GM21529 (cell line): ENCODE measurements at regions not wholly inside any gene's neighbourhood (a gene's known extent, or its start where the extent isn't known, plus 50 kb on each side); places are given as distances from the start of the nearest gene placed in this dataset.
A peak's percentile ranks its signal among the peaks of the same experiment; 100 is the strongest.

Source experiments
- ATAC-seq: cut with Tn5 transposase; IDR thresholded peaks from one replicate; pipeline ENCODE4 v1.9.1; 2021; ENCODE audit not compliant: unreplicated experiment

- ATAC-seq: no peak
Observed at GRCh38 chr6:156725712-156726111, 51.5 kb upstream of the ARID1B start.

GRCh38 chr6:156720691-156721685, 56.2 kb upstream of the ARID1B start:
- ATAC-seq: peak; percentile 69

GRCh38 chr6:156719720-156720563, 57.2 kb upstream of the ARID1B start:
- ATAC-seq: peak; percentile 71

- no peak for ATAC-seq
Observed at GRCh38 chr6:156719395-156719719, 57.8 kb upstream of the ARID1B start.

GRCh38 chr6:156718647-156719394, 58.4 kb upstream of the ARID1B start:
- no peak for ATAC-seq

GRCh38 chr6:156717542-156717941, 59.6 kb upstream of the ARID1B start:
- ATAC-seq: no peak

- ATAC-seq: no peak
Observed at GRCh38 chr6:156715839-156716238, 61.3 kb upstream of the ARID1B start.

GRCh38 chr6:156713548-156713947, 63.6 kb upstream of the ARID1B start:
- ATAC-seq: no peak

- ATAC-seq: no peak
Observed at GRCh38 chr6:156710479-156710878, 66.7 kb upstream of the ARID1B start.

GRCh38 chr6:156707818-156708217, 69.4 kb upstream of the ARID1B start:
- ATAC-seq: no peak

- no peak for ATAC-seq
Observed at GRCh38 chr6:156703719-156704118, 73.5 kb upstream of the ARID1B start.

GRCh38 chr6:156701966-156702365, 75.2 kb upstream of the ARID1B start:
- ATAC-seq: no peak

GRCh38 chr6:156700440-156701057, 76.6 kb upstream of the ARID1B start:
- no peak for ATAC-seq

- ATAC-seq: no peak
Observed at GRCh38 chr6:156699935-156700334, 77.2 kb upstream of the ARID1B start.

GRCh38 chr6:156699017-156699421, 78.2 kb upstream of the ARID1B start:
- peak; percentile 43 for ATAC-seq

- peak; percentile 72 for ATAC-seq
Observed at GRCh38 chr6:156698239-156699016, 78.8 kb upstream of the ARID1B start.

- peak; percentile 38 for ATAC-seq
Observed at GRCh38 chr6:156697225-156697830, 79.8 kb upstream of the ARID1B start.

GRCh38 chr6:156695742-156696141, 81.4 kb upstream of the ARID1B start:
- no peak for ATAC-seq

GRCh38 chr6:156694679-156695078, 82.5 kb upstream of the ARID1B start:
- ATAC-seq: no peak
